OCI-LY7 (cell line): ENCODE measurements at regions not wholly inside any gene's neighbourhood (a gene's known extent, or its start where the extent isn't known, plus 50 kb on each side); places are given as distances from the start of the nearest gene placed in this dataset.
A peak's percentile ranks its signal among the peaks of the same experiment; 100 is the strongest.

ENCODE experiments used
- BruUV-seq: library from RNA; stranded (reverse); fragments of 400-500 nt; replicated peaks from 2 replicates; lab custom pipeline; 2021; lab: Mats Ljungman, UMichigan
- CTCF ChIA-PET: fragments of 300-600 bp; sonication (Branson Sonifier 250); formaldehyde crosslinking; loops from one replicate; lab custom pipeline; 2022; ENCODE audit warnings: antibody characterized with exemption; ENCODE audit not compliant: unreplicated experiment; lab: Charles Lee
- POLR2A ChIA-PET: fragments of 300-600 bp; sonication (Branson Sonifier 250); formaldehyde crosslinking; loops from one replicate; lab custom pipeline; 2022; ENCODE audit warnings: antibody characterized with exemption; lab: Charles Lee
- DNase-seq: peaks from one replicate; pipeline ENCODE4 v3.0.0-alpha.2; 2015; ENCODE audit warnings: low spot score
- H2AFZ ChIP-seq: fragments of 200-600 bp; sonication (generic), shearing (Covaris generic); 2 replicates; pipeline ENCODE4 v1.6.1; 2014; ENCODE audit warnings: mild to moderate bottlenecking, antibody characterized with exemption, low read length, moderate library complexity
- H3K27ac ChIP-seq: fragments of 200-600 bp; sonication (generic); 2 replicates; pipeline ENCODE4 v1.5.1; 2014; ENCODE audit warnings: mixed run types, low read depth, mild to moderate bottlenecking, moderate library complexity, low read length, inconsistent platforms; ENCODE audit not compliant: poor library complexity, severe bottlenecking
- H3K36me3 ChIP-seq: fragments of 200-600 bp; sonication (generic); 2 replicates; pipeline ENCODE4 v1.6.1; 2014; ENCODE audit warnings: mild to moderate bottlenecking, antibody characterized with exemption, low read length, moderate library complexity, mixed read lengths; ENCODE audit not compliant: insufficient read depth
- H3K4me1 ChIP-seq: fragments of 200-600 bp; sonication (generic); 2 replicates; pipeline ENCODE4 v1.5.1; 2014; ENCODE audit warnings: mild to moderate bottlenecking, low read length; ENCODE audit not compliant: insufficient read depth, poor library complexity, severe bottlenecking
- H3K4me2 ChIP-seq: fragments of 200-600 bp; sonication (generic); 2 replicates; pipeline ENCODE4 v1.6.1; 2014; ENCODE audit warnings: mild to moderate bottlenecking, low read length
- H3K4me3 ChIP-seq: fragments of 200-600 bp; sonication (generic); 2 replicates; pipeline ENCODE4 v1.5.1; 2014; ENCODE audit warnings: mild to moderate bottlenecking, low read depth, low read length; ENCODE audit not compliant: poor library complexity, severe bottlenecking
- H3K79me2 ChIP-seq: fragments of 200-600 bp; sonication (generic); 2 replicates; pipeline ENCODE4 v1.6.1; 2016; ENCODE audit warnings: low read depth, mild to moderate bottlenecking, low read length, moderate library complexity, mixed read lengths; ENCODE audit not compliant: insufficient read depth
- H3K9me2 ChIP-seq: fragments of 200-600 bp; sonication (generic); 2 replicates; pipeline ENCODE4 v1.6.1; 2016; ENCODE audit warnings: mild to moderate bottlenecking, low read length, mixed read lengths; ENCODE audit not compliant: insufficient read depth
- H3K9me3 ChIP-seq: fragments of 200-600 bp; sonication (generic); 2 replicates; pipeline ENCODE4 v1.6.1; 2014; ENCODE audit warnings: mild to moderate bottlenecking, mixed run types, low read length, mixed read lengths
- H4K20me1 ChIP-seq: fragments of 200-600 bp; sonication (generic); 2 replicates; pipeline ENCODE4 v1.6.1; 2014; ENCODE audit warnings: mild to moderate bottlenecking, antibody characterized with exemption, low read length, moderate library complexity, mixed read lengths; ENCODE audit not compliant: insufficient read depth
- CTCF ChIP-seq: fragments of 200-600 bp; sonication (generic); conservative IDR thresholded peaks from 2 replicates; pipeline ENCODE4 v1.5.1; 2014; ENCODE audit warnings: mild to moderate bottlenecking, antibody characterized with exemption, low read length, moderate library complexity, mixed read lengths
- EZH2phosphoT487 ChIP-seq: fragments of 200-600 bp; sonication (generic); IDR thresholded peaks from 2 replicates; pipeline ENCODE4 v1.6.1; 2018; ENCODE audit warnings: low read depth, borderline replicate concordance, mild to moderate bottlenecking, mixed run types, antibody characterized with exemption, low read length, moderate library complexity, mixed read lengths
- intact Hi-C: fragments of 100-400 bp; cut with micrococcal nuclease; formaldehyde crosslinking; loops from one replicate; pipeline ENCODE4 v1.10.0; 2022; ENCODE audit not compliant: unreplicated experiment

- ChIA-PET CTCF (no interaction called here), POLR2A (interaction anchor here (0.7 kb wide), 1 partner anchor 1397 kb away, joined by 3 read pairs; no protein-coding TSS in a partner anchor)
- Histone ChIP-seq H2AFZ (no peak overlapping the region), H3K27ac (no peak overlapping the region), H3K4me2 (no peak overlapping the region), H3K9me3 (no peaks in the 10 kb centered on the region), H3K9me2 (no peaks in the 10 kb centered on the region), H4K20me1 (no peaks in the 10 kb centered on the region), H3K79me2 (no peaks in the 10 kb centered on the region), H3K4me1 (no peaks in the 10 kb centered on the region), H3K4me3 (no peak overlapping the region), H3K36me3 (no peaks in the 10 kb centered on the region)
- TF ChIP-seq EZH2phosphoT487, result no peak
- TF ChIP-seq CTCF, result peak; percentile 53
- peak; percentile 1 for DNase-seq
- BruUV-seq, result no TSS peak
- intact Hi-C loops, result no loop called here
Observed at GRCh38 chr21:22120616-22121266, 1122.5 kb downstream of the NCAM2 start.

GRCh38 chr21:22125581-22125980, 1127.4 kb downstream of the NCAM2 start:
- Histone ChIP-seq H3K27ac (no peak overlapping the region), H3K4me2 (no peak overlapping the region), H3K36me3 (no peaks in the 10 kb centered on the region), H3K9me3 (0 out of 2 replicates have a peak, but pooled peaks cover 5% of the 10 kb centered on the region), H3K79me2 (no peaks in the 10 kb centered on the region), H3K4me1 (no peaks in the 10 kb centered on the region), H3K4me3 (no peak overlapping the region), H3K9me2 (no peaks in the 10 kb centered on the region), H2AFZ (no peak overlapping the region), H4K20me1 (no peaks in the 10 kb centered on the region)
- BruUV-seq, result no TSS peak
- ChIA-PET CTCF (no interaction called here), POLR2A (no interaction called here)
- no peak for DNase-seq
- intact Hi-C loops, result no loop called here
- TF ChIP-seq EZH2phosphoT487, result no peak
- no peak for TF ChIP-seq CTCF

GRCh38 chr21:22128671-22129070, 1130.5 kb downstream of the NCAM2 start:
- no peak overlapping the region for H3K4me2 ChIP-seq
- intact Hi-C loops, result no loop called here
- no peaks in the 10 kb centered on the region for H3K4me1 ChIP-seq
- peaks cover 11% of the 10 kb centered on the region; the same call in 1 of the 2 replicates for H3K9me3 ChIP-seq
- ChIA-PET POLR2A (no interaction called here), CTCF (no interaction called here)
- H3K79me2 ChIP-seq, result no peaks in the 10 kb centered on the region
- no peak overlapping the region for H2AFZ ChIP-seq
- no peaks in the 10 kb centered on the region for H3K9me2 ChIP-seq
- H3K4me3 ChIP-seq, result no peak overlapping the region
- H3K36me3 ChIP-seq, result no peaks in the 10 kb centered on the region
- no TSS peak for BruUV-seq
- H3K27ac ChIP-seq, result no peak overlapping the region
- TF ChIP-seq CTCF (no peak), EZH2phosphoT487 (no peak)
- H4K20me1 ChIP-seq, result no peaks in the 10 kb centered on the region
- no peak for DNase-seq
